LHCN-M2 (cell line): ENCODE measurements at regions not wholly inside any gene's neighbourhood (a gene's known extent, or its start where the extent isn't known, plus 50 kb on each side); places are given as distances from the start of the nearest gene placed in this dataset.

Experiments
- DNase-seq: peaks from one replicate; pipeline ENCODE4 v3.0.0-alpha.2; 2012; ENCODE audit warnings: low read depth

DNA sequence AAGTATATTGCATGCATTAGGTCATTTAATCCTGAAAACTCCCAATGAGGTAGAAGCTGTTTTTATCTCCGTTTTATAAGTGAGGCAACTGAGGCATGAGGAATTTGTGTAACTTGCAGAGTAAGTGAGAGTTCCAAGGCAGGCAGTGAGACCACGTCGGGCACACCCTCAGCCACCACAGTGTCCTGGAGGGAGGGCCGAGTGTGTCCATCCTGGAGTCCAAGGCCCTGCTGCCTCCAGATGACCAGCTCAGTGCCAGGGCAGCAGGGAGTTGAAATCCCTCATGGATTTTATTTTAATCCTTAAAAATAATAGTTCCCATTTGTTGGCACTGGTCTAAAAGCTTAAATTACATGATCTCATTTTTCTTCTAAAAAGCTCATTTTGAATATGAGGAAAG is 104.6 kb upstream of the SMIM23 start:
- DNase-seq, result no peak

DNA sequence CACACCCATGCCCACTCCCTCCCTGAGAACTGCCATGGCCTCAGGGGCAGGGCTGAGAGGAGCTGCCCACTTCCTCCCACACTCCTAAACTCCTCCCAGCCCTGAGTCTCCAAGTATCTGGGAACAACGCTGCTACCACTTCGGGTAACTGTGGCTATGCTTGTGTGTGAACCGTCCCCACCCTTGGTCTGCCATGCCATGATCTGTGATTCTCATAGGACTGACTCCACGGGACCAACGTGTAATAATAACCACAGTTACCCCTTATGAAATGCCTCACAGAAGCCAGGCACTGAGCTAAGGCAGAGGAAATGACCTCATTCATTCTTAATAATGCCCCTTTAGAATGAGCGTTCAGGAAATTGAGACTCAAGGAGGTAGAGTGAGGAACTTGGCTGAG is 103.9 kb upstream of the SMIM23 start:
- no peak for DNase-seq

DNA sequence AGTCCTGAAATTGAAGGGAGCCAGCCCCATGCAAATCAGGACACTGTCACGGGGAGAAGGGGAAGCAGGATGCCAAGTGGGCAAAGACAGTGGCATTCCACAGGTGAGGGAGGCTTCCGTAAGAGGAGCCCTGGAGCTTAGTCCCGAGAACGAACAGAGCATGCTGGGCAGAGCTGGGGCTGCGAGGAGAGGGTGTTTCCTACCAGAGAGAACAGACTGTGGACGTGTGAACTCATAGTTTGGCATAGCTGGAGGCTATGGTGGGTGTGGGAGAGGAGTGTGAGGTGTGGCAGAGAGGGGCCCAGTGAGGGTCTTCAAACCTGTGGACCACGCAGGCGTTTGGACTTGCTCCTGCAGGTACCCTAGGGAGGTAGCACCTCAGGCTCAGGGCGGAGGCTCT is 102.8 kb upstream of the SMIM23 start:
- no peak for DNase-seq

DNA sequence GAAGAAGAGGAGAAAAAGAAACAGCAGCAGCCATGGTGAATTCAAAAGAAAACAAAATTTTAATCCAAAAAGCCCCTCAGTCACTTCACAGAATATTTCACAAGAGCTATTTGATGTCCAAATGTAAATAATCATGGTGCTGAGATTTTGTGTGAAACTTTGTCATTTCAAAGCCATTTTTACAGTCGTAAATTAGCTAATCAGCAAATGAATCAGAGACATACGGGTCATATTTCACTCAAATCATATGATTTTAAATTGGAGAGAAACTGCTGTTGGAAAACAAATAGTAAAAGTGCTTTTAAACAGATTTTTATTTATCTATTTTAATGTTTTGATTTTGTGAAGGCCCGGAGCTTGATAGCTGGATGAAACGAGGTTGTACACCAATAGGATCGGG is 101.4 kb upstream of the SMIM23 start:
- no peak for DNase-seq

DNA sequence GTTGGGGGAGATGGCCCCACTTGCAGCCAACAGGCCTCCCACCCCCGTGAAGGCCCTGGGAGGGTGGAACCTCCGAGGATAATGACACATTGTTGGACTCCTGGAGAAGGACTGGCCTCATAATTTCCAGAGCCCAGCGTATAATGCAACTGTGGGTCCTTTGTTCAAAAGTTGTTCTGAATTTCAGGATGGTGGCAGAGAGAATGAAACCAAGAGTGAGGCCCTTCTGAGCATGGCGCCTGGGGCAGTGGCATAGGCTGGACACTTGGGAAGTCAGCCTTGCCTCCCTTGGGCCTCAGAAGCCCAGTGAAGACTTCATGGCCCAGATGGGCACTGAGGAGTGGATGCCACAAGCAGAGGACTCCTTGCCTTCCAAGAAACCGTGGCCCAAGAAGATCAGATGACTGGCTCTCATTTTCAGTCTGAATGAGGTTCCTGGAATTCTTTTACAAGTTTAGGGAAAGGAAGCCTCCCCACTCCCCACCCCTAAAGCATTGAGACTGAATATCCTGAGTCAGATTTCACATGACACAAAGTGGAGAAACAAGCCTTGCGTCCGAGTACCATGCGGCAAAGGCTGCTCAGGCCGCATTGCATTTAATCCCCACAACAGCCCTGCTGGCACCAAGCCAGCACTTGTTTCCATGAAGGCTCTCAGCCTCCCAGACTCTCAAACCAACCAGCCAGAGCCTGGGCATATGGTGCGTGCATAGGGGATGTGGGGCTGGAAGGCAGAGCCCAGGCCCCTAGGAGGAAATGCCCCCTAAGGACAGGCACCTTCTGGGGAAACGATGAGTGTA is 96.7 kb upstream of the SMIM23 start:
- DNase-seq, result no peak

DNA sequence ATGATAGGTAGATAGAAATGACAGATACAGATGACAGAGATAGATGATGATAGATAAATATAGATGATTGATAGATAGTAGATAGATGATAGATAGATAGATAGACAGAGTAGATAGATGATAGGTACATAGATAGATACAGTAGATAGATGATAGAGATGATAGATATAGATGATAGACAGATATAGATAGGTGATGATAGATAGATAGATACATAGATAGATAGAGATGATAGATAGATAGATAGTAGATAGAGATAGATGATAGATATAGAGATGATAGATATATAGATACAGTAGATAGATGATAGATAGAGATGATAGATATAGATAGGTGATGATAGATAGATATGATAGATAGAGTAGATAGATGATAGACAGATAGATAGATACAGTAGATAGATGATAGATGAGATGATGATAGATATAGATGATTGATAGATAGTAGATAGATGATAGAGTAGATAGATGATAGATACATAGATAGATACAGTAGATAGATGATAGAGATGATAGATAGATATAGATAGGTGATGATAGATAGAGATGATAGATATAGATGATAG is 95.7 kb upstream of the SMIM23 start:
- no peak for DNase-seq

DNA sequence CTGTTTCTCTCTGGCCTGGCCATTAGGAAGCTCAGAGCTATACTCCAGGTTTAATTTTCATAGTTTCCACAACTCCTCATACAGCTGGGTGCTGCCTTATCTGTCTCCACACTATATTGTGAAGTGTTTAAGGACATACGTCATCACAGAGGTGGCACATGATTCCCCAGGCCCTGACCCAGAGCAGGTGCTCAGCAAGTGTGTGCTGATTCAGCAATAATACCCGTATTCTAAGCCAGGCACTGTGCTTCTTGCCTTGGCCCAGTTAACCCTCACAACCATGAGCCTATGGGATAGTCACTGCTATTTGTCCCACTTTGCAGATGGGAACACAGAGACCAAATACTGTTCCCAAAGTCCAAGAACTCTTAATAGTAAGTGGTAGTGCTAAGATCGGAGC is 93.5 kb upstream of the SMIM23 start:
- no peak for DNase-seq

DNA sequence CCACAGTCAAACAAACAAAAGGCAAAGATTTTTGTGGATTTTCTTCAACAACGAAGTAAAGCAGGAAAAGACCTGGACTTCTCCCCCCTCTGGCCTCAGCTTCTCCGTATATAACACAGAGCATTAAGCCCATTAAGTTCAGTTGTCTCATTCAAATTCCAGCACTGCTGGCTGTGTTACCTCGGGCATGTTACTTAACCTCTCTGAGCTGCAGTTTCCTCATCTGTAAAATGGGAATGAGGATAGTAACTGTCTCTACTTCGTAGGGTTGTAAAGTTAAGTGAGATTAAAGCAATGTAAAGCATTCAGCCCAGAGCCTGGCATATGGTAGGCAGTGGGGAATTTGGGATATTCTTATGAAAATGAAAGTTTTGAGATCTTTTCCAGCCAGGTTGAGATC is 92.7 kb upstream of the SMIM23 start:
- DNase-seq, result no peak

DNA sequence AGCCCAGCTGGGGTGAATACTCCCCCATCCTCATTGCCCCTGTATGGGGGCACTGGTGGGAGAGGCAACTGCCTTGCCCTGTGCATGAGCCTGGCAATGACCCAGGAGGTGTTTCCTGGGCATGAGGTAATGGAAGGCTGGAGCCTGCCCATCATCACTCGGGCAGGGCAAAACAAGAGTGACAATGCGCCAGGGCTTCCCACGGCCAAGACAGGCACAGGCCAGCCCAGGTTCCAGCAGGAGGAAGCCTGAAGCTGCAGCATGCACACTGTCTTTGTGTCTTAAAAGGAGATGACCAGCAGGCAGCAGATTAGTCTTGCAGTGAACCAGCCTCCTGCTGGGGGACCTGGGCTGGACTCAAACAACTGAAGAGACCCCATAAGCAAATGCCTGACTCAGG is 92.2 kb upstream of the SMIM23 start:
- DNase-seq, result no peak

DNA sequence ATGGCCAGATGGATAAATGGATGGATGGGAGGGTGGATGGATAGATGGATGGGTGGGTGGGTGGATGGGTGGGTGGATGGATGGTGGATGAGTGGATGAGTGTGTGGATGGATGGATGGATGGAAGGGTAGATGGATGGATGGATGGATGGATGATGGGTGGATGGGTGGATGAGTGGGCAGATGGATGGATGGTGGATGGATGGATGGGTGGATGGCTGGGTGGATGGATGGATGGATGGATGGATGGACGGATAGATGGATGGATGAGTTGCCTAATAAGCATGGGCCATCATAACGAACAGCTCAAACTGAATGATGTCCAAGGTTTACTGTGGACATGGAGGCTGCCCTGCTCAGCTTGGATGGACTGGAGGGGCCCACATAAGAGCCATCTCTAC is 89.8 kb upstream of the SMIM23 start:
- DNase-seq, result no peak

DNA sequence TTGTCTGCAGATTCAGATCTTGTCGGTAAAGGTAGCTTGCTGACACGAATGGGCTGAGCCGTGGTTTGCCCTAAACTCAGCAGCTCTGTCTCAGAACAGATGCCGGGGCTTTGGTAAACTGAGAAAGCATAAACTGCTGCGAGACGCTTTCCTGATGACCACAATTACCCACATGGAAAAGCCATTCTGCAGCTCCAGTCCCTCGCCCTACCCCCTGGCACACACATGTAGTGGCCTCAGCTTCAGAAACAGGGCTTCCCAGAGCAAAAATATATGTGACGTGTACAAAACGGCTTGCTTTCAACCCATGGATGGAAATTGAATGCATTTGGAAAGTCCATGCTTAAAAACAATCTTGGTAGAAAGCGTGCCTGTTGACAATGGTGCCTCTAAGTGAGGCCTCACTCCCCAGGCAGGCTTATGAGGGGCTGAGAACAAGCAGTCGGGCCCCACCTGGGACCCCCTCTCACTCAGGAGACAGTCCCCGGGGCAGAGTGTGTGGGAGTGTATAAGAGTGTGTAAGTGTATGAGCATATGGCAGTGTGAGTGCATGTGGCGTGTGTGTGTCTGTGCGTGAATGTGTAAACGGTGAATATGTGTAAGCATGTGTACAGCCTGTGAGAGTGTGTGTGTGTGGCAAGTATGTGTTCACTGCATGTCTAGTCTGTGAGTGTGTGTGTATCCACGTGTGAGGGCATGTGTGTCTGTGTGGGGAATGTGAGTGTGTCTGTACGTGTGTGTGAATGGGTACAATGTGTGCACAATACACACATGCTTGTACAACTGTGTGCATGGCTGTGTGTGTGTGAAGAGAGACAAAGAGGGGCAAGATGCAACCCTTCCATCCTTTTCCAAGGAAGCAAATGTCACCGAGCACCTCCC is 88.2 kb upstream of the SMIM23 start:
- DNase-seq, result no peak

DNA sequence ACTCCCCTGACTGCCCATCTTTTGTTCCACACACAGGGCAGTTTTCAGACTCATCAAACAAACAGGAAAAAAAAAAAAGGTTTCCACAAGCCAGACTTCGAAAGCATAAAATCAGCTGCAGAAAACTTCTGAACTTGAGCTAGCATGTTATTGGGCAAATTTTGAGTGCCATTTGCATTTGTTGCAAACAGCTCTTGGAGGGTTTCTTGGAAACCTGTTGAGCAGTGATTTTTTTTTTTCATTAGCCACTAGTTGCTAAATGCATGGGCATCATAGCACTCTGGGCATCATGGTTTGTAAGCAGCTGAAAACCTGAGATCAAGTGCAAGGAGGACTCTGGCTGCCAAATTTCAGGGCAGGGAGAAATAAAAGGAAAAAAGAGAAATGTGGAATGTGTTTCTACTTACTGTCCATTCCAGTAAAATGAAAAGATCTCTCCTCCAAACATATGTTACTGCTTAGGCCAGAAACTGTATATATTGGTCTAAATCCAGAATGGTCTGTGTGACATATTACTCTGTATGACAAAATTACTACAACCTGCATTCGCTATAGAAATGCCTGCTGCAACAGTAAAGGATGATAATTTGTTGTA is 85.2 kb upstream of the SMIM23 start:
- DNase-seq, result no peak

DNA sequence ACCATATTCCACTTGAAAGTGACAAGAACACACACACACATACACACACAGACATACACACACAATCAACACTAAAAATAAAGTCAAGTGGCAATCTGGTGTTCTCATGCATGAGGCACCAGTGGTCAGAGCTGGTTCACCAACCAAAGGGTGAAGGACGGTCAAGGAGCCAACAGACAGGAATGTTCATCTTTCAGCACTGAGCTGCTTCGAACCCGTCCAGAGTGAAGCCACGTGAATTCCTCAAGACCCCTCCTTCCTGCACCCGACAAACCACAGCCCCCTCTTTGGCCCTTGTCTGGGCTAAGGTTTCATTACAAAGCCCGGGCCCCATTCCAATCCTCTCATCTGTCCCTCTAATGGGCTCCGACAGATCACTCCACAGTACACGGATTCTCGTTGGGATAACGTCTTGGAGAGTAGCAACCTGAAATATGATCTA is 84.5 kb upstream of the SMIM23 start:
- no peak for DNase-seq

DNA sequence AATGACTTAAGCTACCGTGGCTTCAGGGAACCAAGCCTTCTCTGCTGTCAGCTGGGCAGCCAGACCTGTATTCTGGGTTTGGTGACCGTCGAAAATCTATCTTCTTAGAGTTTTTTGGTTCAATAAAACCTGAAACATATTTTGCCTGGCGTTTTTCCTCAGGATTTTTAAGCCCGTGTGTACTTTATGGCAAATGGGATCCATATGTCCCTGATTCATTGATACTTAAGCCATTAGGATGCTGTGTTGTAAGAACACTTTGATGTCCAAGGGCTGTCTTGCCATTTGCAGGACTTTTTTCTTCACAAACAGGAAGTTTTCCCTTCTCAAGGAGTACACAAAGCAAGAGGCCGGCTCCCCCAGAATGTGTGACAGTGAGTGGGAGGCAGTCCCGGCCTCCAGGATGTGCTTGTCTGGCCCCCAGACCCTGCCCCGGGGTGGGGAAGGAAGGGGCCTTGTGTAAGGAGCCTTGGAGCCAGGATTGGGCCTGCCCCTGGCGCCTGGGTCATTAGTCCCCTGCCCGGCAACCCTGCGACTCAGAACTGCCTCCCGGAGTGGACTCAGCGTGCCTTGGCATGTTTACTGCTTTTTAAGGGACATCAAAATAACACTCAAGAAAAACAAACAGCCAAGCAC is 83.4 kb upstream of the SMIM23 start:
- DNase-seq, result no peak

DNA sequence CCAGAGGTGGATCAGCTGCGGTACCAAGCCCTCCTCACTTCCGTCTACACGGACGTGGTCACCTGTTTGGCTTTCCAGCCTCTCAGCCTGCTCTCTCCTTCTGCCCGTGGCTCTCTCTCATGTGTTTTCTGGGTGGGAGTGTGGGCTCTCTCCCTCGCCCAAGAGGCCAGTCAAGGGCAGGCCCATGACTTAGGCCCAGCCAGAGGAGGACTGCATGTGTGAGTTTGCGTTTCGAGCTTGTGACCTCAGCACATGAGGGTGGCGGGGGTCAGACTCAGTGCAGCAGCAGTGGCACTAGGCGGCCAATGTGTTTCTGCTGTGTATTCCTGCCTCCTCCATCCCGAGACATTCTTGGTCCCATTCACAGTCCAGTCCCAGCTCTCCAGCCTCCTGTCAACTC is 82.5 kb upstream of the SMIM23 start:
- DNase-seq, result no peak

DNA sequence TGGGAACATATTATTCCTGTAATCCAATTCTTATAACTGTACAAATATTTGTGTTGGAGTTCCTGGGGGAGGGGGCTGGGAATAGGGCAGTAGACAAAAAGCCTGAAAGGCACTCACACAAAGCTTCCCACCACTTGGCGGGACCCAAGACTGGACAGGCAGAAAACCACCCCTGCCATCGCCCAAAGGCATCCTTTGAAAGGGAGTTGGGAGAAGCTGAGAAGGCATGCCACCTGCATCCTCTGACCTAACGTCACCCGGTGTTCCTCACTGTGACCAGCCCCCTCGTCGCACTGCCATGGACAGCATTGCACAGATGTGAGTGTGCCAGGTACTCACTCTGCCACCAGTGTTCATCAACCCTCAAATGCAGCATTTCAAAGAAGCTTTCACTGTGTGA is 80.6 kb upstream of the SMIM23 start:
- DNase-seq, result no peak

DNA sequence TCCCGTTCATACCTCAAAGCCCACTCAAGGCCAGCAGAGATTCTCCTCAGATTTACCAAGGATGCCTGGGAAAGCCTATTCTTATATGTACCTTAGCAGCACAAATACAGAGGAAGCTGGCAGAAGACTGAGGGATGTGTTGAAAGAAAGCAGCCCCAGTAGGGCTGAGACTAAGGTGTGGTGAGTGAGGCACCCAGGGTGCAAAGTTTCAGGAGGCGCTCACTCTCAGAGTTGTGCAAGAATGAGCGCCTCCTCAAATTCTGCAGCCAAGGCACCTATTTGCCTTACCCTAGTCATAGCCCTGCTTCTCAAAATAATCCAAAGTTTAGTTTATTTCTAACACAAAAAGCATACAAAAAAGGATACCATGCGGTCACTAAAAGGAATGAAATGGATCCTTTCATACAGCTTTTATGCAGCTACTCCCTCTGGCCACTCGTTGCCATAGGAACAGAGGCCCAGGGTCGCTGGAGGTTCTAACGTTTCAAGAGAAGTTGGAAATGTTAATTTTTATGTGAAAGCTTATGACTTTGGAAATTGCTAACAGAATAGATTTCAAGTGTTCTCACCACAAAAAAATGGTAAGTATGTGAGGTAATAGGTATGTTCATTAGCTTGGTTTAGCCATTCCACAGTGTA is 79.7 kb upstream of the SMIM23 start:
- no peak for DNase-seq

DNA sequence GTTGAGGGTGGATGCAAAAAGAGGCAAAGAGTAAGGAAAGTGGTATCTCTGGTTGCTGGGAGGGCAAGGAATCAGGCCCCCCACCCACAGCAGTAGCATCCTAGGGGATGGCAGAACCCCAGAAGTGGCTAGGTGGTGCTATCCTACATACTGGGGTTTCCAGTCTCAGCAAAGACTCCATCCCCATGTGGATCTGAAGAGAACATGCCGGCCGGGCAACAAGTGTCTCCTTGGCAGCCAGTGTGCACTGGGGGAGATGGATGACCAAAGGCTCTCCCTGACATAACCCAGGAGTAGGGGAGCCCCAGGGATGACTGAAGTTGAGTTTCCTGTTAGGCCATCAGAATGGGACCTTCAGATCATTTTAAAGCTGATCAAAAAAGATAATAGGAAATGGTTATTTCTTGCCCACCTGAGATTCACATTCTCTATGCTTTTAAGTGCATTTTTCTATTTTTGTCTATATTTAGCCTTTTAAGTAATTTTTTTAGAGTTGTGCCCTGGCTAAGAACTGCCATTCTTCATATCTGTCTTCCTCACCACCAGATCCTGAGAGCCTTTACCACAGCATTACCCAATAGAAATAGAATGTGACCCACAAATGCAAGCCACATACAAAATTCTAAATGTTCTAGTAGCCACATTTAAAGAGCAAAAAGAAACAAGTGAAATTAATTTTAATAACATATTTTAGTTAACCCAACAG is 78.7 kb upstream of the SMIM23 start:
- DNase-seq, result no peak

DNA sequence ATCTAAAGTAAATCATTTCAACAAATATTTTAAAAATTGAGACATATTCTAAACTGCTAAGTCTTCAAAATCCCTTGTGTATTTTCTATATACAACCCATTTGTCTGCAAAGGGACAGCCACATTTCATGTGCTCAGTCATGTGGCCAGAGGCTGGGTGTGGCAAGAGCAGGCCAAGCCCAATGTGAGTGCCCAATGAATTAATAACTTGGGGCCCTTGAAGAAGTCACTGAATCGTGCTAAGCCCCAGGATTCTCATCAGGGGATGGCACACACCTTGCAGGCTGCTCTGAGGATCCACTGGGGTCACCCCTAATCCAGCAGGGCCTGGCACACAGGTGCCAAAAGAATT is 78.2 kb upstream of the SMIM23 start:
- DNase-seq, result no peak

DNA sequence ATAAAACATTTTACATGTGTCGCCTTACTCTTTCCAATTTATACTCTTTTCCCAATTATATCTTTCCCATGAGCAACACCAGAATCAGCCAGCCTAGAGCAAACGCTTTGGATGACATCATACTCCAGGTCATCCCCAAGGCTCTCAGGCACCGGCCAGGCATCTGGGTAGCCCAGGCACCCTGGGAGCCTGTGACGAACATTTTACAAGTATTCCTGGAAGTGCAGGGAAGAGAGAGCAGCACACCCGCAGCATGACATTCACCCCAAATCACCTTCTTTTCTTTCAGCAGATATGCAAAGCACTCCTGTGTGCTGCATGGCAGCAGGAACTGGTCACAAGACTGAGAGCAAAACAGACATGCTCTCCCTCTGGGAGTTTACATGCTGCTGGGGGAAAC is 75.7 kb upstream of the SMIM23 start:
- DNase-seq, result no peak
